GM19043 (cell line): ENCODE measurements at regions not wholly inside any gene's neighbourhood (a gene's known extent, or its start where the extent isn't known, plus 50 kb on each side); places are given as distances from the start of the nearest gene placed in this dataset.

ENCODE experiments used
- ATAC-seq: cut with Tn5 transposase; IDR thresholded peaks from one replicate; pipeline ENCODE4 v1.9.1; 2021; ENCODE audit warnings: low read depth; ENCODE audit not compliant: unreplicated experiment

DNA sequence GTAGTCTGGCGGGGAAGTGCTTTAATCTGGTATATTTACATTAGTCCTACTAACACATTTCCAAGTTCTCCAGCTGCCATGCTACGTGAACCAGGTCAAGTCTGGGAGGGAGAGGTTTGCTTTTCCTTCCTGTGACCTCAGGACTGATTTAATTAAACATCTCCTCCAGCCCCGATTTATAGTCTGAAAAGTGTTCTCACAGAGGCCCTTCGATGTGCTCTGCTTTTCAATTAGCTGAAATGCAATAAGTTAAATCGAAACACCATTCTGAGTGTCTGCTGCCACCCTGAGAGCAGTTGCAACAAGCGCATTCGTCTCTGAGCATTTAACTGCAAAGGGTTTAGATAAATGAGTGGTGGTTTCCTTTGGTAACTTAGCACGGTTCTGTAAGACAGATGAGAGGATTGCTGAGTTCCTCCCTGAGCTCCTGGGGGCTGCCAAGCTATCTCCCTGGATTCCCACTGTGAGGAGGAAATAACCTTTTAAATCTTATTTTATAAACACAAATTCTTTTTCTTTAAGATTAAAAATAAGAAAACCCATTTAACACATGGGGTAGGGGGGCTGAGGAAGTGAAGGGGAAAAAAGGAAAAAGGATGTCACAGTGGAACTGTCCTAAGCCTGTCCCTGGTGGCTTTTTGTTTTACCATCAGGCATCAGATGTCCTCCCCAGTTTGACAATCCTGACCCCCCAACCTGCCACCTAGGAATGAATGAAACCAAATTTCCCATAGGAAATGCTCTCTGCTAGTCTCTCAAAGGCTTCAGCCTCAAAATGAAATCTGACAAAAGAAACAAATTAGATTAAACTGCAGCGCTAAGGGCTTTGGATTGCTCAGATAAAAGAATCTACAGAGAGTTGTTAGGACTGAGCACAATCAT lies 56.5 kb upstream of the CREB1 start:
- ATAC-seq = no peak

DNA sequence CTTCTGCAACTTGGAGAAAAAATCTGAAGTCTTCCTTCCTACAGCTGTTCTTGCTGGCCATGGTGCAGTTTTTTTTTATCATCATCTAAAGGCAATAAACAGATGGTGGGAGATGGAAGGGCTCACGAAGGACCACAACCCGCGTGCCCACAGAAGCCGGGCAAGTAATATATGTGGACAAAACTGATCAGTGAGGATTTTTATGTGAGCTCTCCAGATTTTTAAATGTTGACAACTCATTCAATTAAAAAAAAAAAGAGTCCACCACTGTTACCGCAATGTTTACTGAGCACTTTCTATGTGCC lies 55.9 kb upstream of the CREB1 start:
- ATAC-seq = no peak

DNA sequence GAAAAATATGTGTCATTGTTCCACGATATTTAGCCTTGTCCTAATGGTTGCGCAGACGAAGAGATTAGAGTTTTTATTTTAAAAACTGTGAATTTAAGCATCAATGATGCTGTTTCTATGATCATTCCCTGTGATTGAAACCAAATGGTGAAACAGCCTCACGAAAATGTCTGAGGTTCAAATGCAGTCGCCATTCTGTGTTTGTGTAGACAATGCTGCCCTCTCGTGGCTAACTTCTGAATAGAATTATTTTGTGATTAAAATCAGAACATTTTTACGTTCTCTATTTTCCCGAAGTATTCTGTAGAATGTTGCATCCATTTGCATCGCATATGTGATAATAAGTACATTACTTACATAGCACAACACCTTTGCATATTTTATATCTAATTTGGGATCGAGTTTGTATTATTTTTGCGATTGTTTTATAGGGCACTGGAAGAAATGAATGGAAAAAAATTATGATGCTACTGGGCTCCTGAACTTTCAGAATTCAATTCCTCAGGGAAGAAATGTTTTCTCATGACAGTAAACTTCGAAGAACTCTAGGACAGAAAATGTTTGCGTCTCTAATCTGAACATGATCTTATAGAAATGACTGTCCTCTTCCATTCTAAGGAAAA lies 54.8 kb upstream of the CREB1 start:
- no peak for ATAC-seq

DNA sequence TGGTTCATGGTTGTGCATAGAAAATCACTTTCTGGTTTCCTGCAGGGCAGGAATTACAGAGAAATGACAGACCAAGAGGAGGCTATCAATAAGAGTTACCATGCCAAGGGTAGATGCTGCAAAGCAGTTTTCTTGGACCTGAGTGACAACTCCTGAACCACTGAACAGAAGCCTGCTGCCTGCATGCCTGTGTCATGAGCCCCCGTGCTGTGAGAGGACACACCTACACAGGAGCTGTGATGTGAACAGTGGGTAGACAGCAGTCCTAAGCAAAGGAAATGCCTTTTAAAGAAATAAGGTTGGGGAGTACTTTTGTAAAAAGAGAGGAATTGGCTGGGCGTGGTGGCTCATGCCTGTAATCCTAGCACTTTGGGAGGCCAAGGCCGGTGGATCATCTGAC lies 54.2 kb upstream of the CREB1 start:
- ATAC-seq = no peak

DNA sequence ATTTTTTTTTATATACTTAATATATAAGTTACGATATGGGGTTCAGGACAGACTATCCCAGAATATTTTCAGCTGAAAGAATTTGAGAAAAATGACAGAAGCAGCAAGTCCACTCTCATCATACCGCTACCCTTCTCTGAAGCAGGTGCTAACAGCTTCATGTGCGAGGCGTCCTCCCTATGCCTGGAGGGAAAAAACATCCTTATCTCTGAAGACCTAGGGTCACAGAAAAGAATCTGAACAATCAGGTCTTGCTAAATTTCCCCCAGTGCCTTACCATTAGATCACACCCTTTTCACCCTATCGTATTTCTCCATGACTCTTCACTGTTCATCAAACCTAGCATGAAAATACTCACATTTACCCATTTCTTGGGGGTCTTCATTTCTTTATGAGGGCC lies 51.9 kb upstream of the CREB1 start:
- ATAC-seq = no peak

DNA sequence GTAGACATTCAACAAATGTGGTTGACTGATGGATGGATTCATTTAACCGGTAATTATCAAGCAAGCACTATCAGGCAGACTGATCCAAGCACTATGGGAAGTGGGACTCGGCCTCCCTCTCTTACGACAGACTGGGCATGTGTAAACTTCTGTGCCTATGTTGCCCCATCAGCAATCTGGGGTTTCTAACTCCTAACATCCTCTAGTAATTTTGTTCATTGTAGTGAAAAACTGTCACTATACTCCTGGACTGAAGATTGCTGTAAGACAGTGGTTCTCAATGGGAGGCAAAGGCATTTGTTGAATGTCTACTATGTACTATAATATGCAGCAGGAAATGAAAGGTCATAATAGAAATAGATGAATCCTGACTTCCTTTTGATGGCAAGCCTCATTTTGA lies 51.2 kb upstream of the CREB1 start:
- no peak for ATAC-seq

DNA sequence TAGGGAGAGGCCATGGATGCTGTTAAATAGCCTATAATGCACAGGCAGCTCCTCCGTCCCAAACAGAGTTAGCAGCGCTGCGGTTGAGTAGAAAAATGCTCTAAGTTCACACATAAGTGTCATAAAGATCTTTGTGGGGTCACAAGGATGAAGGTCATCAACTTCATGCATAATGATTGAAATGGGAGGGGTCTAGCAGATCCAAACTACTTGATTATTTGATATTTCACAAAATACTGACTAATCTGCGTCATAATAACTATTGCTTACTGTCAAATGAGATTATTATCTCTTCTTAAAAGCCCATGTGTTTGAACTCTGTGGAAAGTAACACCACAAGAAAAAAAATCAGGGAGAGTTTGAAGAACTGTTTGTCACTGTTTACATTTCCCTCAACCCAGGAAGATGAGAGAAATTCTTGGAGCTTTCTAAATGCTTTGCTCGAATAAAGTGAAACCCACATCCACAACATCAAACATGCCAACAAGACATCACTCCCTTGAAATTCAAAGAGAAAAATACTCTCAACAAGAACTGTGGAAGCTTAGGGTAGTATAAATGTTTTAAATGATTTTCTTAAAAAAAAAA lies 50.5 kb upstream of the CREB1 start:
- ATAC-seq = no peak
